ENCODE measurements at regions not wholly inside any gene's neighbourhood (a gene's known extent, or its start where the extent isn't known, plus 50 kb on each side); places are given as distances from the start of the nearest gene placed in this dataset.
"Not testable (repeated sequence)": the region's sequence is repeated elsewhere in the genome, so short reads cannot be mapped to it uniquely, and the experiment has no call there.

DNA sequence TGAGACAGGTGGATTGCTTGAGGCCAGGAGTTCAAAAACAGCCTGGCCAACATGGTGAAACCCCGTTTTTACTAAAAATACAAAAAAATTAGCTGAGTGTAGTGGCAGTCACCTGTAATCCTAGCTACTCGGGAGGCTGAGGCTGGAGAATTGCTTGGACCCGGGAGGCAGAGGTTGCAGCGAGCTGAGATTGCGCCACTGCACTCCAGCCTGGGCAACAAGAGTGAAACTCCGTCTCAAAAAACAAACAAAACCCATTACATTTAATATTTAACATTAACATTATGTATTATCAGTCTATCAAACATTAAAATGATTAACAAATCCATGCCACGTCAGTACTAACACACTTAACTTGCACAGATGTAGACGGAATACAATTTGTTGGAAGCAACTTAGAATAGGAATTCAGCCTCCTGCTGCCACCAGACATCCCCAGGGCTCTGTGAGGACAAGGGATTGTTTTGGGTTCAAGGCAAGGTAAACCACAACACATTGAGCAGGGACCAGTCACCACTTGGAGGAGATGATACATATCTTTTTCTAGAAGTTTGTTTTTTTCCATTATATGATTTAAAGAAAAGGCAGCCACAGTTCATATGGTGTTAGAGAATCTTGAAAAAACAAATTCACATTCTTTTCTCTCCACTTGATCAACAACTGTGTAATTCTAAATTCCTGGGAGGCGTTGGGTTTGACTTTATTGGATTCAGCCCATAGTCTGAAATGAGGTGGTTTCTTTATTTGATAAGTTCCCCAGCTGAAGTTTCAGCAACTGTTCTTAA, 104.1 kb upstream of the BASP1 start:
- no peak for DNase-seq
- no peak for ATAC-seq (ENCODE audit: poor library complexity)
- intact Hi-C loops (cut with DNase I): no loop called here

DNA sequence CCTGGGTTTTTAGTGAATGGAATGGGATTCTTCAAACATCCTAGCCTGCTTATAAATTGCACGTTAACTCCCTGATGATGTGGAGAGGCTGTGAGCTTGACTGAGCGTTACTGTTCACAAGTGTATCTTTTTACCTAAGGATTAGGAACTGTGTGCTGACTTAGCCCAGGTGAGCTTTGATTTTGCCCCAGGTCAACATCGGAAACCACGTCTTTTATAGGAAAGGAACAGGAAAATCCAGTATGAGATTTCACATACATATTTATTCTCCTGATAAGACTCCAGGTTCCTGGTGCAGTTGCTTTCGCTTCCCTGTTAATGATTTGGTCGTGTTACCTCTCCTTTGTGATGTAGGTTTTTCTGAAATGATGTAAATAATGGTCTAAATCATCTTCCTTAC, 103.2 kb upstream of the BASP1 start:
- ATAC-seq (ENCODE audit: poor library complexity) (no peak), DNase-seq (no peak)
- intact Hi-C loops (cut with DNase I): no loop called here

DNA sequence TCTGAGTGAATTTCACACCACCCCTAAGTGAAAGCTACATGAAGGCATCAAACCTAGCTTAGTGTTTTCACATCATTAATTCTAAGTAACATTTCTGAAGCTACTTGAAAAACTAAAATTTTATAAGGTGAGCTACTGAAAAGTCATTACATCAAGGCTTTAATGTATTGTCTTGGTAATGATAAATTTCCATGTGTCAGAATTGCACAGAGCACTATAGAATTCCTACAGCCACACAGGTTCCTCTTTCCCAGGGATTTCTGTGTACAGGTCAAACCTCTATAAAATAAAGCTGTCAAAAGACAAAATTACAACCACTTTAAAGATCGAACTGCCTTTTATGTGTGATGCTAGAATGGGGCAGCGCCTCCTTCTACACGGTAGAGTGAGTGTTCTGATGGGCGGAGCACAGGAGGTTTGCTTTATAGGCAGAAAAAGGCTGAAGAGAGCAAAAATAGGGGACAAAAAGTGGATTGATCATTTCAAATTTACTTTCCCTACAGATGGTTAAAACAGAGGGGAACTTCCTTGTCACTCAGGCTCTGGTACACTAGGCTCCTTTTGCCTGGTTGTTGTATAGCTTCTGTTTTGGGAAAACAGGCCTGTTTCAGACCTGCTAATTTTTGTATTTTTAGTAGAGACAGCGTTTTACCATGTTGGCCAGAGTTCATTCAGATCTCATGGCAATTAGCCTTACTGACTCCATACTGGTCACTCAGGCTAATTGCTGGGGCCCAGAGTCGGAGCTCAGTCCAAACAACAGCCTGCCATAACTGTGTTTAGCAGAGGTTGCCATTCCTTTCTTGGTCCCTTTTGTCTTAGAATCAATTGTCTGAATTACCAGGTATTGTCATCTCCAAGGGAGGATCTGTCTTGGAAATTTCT, 102.5 kb upstream of the BASP1 start:
- intact Hi-C loops (cut with DNase I): no loop called here
- ATAC-seq (ENCODE audit: poor library complexity) (no peak), DNase-seq (no peak)

GRCh38 chr5:17115855-17116254, 101.6 kb upstream of the BASP1 start:
- ATAC-seq (ENCODE audit: poor library complexity) (no peak), DNase-seq (no peak)
- intact Hi-C loops (cut with DNase I): no loop called here

DNA sequence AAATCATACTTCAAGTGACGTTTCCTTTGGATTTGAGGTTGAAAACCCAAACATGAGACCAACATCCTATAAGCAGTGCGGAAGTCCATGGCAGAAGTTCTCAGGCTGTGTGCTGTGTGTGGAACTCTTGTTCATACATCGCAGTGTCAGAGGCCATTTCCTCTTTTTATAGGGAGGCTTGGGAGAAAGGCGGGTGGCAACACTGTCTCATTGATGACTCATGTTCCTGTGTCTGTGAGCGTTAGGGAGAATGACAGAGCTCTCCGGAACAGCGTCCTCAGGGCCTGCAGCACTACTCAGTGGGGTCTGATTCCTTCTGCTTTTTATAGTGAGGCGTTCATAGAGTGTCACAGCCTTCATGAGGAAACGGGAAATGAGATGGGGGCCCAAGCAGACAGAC, 98.8 kb upstream of the BASP1 start:
- intact Hi-C loops (cut with DNase I): no loop called here
- peak; percentile 84 for ATAC-seq (ENCODE audit: poor library complexity)
- peak; percentile 49 for DNase-seq

GRCh38 chr5:17120209-17120608, 97.2 kb upstream of the BASP1 start:
- intact Hi-C loops (cut with DNase I): no loop called here
- no peak for DNase-seq
- ATAC-seq (ENCODE audit: poor library complexity): no peak

DNA sequence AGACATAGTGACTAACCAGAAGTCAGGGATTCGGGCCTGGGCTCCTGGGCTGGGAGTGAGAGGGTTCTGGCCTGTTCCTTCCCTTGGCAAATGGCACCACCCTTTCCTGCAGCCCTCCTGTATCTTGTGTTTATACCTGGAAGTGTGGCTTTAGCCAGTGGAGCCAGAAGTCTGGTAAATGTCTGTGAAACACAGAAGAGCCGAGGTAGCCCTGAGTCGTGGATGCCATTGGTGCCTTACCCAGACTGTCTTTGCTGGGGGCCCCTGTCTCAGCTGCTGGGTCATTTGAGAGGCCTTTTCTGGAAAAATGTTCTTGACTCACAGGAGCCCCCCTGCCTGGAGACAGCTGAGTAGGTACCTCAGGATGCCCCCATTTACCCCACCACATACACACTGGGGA, 95.7 kb upstream of the BASP1 start:
- ATAC-seq (ENCODE audit: poor library complexity) (no peak), DNase-seq (no peak)
- intact Hi-C loops (cut with DNase I): no loop called here

- ATAC-seq (ENCODE audit: poor library complexity) (peak; percentile 68), DNase-seq (no peak)
- intact Hi-C loops (cut with DNase I): no loop called here
These were observed 94.4 kb upstream of the BASP1 start for GRCh38 chr5:17123010-17123409.

DNA sequence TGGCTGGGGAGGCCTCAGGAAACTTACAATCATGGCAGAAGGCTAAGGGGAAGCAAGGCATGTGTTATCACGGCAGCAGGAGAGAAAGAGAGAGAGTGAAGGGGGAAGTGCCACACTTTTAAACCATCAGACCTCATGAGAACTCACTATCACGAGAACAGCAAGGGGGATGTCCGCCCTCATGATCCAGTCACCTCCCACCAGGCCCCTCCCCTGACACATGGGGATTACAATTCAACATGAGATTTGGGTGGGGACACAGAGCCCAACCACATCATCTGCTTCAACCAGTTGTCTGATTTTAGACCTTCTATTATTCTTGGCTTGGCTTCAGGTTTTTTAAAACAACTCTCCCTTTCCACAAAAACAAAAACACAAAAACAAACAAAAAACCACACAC, 93.7 kb upstream of the BASP1 start:
- DNase-seq; ATAC-seq (ENCODE audit: poor library complexity); intact Hi-C loops (cut with DNase I): not testable (repeated sequence)

- DNase-seq (no peak), ATAC-seq (ENCODE audit: poor library complexity) (no peak)
- intact Hi-C loops (cut with DNase I): no loop called here
These were observed 89.6 kb upstream of the BASP1 start for GRCh38 chr5:17127743-17128231.

GRCh38 chr5:17129093-17129849, 88.2 kb upstream of the BASP1 start:
- intact Hi-C loops (cut with DNase I): no loop called here
- DNase-seq: no peak
- no peak for ATAC-seq (ENCODE audit: poor library complexity)

- DNase-seq; intact Hi-C loops (cut with DNase I); ATAC-seq (ENCODE audit: poor library complexity): not testable (repeated sequence)
These were observed 87.1 kb upstream of the BASP1 start for GRCh38 chr5:17130302-17130701.

- no peak for DNase-seq
- no peak for ATAC-seq (ENCODE audit: poor library complexity)
- intact Hi-C loops (cut with DNase I): loop anchor here (2.0 kb wide), 1 partner anchor 198 kb away; no protein-coding TSS in a partner anchor
These were observed 84.9 kb upstream of the BASP1 start for GRCh38 chr5:17132444-17133083.

GRCh38 chr5:17135050-17135449, 82.4 kb upstream of the BASP1 start:
- intact Hi-C loops (cut with DNase I): no loop called here
- no peak for ATAC-seq (ENCODE audit: poor library complexity)
- DNase-seq: no peak

DNA sequence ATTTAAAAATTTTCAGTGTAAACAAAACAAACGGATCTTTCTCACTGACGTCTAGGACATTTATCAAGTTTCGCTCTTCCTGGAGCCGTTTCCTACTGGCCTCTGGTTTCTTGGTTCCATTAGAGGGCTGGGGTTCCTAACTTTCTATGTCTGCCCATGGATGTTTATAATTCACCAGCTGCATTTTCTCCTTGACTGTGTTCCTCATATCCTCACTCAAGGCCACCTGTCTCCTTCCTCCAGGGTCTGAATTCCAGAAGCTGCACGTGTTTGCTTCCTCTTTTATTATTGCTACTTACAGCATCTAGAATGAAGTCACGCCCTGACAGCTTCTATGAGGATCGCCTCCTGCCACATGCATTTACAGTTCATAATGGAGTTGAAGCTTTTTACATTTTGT, 74.1 kb upstream of the BASP1 start:
- no peak for ATAC-seq (ENCODE audit: poor library complexity)
- intact Hi-C loops (cut with DNase I): no loop called here
- no peak for DNase-seq

DNA sequence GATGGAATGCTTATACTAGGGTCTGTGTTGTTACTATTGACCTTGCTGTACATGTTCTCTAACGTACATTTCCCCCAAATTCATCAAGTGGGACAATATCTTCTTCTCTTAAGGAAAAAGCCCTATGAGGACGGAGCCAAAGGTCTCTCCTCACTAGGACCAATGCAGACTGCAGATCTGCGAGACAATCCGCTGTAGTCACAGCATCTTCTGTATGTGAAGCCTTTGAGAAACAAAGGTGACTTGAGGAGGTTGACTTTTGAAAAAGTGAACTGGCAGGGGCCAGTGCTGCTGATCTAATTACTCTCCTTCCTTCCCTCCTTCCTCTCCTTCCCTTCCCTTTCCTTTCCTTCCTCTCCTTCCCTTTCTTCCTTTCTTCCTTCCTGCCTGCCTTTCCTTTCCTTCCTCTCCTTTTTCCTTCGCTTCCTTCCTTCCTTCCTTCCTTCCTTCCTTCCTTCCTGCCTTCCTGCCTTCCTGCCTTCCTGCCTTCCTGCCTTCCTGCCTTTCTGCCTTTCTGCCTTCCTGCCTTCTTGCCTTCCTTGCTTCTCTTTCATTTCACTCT, 71.1 kb upstream of the BASP1 start:
- ATAC-seq (ENCODE audit: poor library complexity) (no peak), DNase-seq (no peak)
- intact Hi-C loops (cut with DNase I): no loop called here

DNA sequence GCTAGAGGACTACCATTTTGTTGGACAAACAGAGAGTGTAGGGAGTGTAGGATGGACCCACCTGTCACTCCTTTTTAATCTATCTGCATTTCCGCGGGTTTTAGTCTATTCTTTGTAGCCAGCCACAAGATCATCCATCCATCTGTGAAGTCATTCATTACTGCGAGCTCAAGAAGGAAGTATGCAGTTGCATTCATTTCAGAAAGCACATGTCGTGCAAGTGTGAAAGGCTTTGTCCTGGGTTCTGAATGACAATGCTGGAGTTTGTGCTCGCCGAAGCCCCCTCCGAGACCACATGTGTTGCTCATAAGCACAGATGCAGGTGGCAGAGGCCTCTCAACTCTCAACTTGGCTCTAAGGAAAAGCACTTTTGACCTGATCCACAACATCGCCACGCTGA, 70.3 kb upstream of the BASP1 start:
- intact Hi-C loops (cut with DNase I): no loop called here
- ATAC-seq (ENCODE audit: poor library complexity) (no peak), DNase-seq (no peak)

DNA sequence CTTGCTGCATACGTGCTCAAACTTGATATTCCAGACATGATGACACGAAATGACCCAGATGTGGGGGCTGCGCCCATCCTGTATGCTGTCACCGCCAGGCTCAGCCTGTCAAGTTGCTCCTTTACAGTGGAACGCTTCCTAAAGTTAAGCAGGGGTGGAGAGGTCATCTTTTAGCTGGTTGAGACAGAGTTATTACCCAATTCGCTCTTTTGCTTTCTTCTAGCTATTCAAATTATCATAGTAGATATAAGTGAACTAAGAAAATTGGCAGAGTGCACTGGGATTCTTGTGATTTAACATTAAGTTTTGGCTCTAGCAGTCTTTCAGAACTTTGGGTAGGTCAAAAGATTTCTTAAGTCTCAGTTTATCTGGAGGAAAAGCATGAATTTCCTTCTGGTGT, 69.8 kb upstream of the BASP1 start:
- intact Hi-C loops (cut with DNase I): no loop called here

More for the DNA sequence above, 69.8 kb upstream of the BASP1 start:
- ATAC-seq (ENCODE audit: poor library complexity) (no peak), DNase-seq (no peak)
